IPS-15b (cell line): ENCODE measurements at regions not wholly inside any gene's neighbourhood (a gene's known extent, or its start where the extent isn't known, plus 50 kb on each side); places are given as distances from the start of the nearest gene placed in this dataset.
"Not testable (repeated sequence)": the region's sequence is repeated elsewhere in the genome, so short reads cannot be mapped to it uniquely, and the experiment has no call there.

Experiments
- H3K27me3 ChIP-seq: one replicate; pipeline ENCODE4 v1.6.1; 2013; ENCODE audit warnings: low read length; ENCODE audit not compliant: control insufficient read depth, insufficient read depth
- H3K36me3 ChIP-seq: one replicate; pipeline ENCODE4 v1.6.1; 2013; ENCODE audit warnings: low read length; ENCODE audit not compliant: control insufficient read depth, insufficient read depth
- H3K4me1 ChIP-seq: one replicate; pipeline ENCODE4 v1.6.1; 2013; ENCODE audit warnings: mild to moderate bottlenecking, low read length; ENCODE audit not compliant: control insufficient read depth, insufficient read depth
- H3K4me3 ChIP-seq: one replicate; pipeline ENCODE4 v1.5.1; 2013; ENCODE audit warnings: low read depth, low read length
- H3K9ac ChIP-seq: one replicate; pipeline ENCODE4 v1.6.1; 2013; ENCODE audit warnings: low read depth, mild to moderate bottlenecking, low read length
- H3K9me3 ChIP-seq: one replicate; pipeline ENCODE4 v1.6.1; 2013; ENCODE audit warnings: mild to moderate bottlenecking, low read length; ENCODE audit not compliant: control insufficient read depth, insufficient read depth

DNA sequence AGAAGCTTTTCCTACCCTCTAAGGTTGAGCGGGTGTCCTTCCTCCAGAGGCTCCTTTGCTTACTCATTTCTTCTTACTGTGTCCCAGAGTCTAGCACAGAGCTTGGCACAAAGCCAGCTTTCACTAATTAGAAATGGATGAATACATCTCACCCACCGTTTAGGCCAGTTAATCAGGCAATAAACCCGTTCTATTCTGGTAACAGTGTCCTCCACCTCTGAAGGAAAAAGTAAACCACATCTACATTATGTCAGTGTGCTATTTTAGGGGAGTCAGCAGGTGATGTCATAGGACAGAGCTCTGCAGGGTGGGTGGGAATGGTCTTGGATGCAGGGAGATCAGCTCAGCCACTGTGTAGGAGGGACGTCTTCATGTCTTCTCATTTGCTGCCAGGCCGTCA is 109.2 kb downstream of the OSTF1 start:
- no peaks in the 10 kb centered on the region for H3K36me3 ChIP-seq
- no peaks in the 10 kb centered on the region for H3K27me3 ChIP-seq
- H3K4me1 ChIP-seq: no peaks in the 10 kb centered on the region
- no peak overlapping the region for H3K4me3 ChIP-seq
- no peak overlapping the region for H3K9ac ChIP-seq
- no peaks in the 10 kb centered on the region for H3K9me3 ChIP-seq

DNA sequence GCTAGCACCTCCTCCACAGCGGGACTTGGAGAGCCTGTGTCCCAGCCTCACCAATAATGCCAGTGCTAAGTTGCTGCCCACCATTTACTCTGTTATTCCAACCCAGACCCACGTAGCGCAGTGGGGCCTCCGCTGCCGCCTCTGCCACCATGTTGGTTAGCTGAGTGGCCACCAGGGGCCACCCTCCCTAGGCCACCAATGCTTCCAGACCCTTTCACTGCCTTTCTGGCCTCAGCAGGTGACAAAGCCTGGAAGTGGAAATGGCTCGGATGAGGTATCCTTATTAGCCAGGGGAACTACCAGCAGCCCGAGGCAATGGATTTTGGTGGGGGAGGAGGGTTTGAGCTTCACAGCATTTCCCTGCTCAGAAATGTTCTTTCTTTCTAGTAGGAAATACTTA is 110.1 kb downstream of the OSTF1 start:
- H3K4me1 ChIP-seq: no peaks in the 10 kb centered on the region
- no peak overlapping the region for H3K4me3 ChIP-seq
- no peaks in the 10 kb centered on the region for H3K27me3 ChIP-seq
- no peaks in the 10 kb centered on the region for H3K9me3 ChIP-seq
- H3K9ac ChIP-seq: no peak overlapping the region
- no peaks in the 10 kb centered on the region for H3K36me3 ChIP-seq

DNA sequence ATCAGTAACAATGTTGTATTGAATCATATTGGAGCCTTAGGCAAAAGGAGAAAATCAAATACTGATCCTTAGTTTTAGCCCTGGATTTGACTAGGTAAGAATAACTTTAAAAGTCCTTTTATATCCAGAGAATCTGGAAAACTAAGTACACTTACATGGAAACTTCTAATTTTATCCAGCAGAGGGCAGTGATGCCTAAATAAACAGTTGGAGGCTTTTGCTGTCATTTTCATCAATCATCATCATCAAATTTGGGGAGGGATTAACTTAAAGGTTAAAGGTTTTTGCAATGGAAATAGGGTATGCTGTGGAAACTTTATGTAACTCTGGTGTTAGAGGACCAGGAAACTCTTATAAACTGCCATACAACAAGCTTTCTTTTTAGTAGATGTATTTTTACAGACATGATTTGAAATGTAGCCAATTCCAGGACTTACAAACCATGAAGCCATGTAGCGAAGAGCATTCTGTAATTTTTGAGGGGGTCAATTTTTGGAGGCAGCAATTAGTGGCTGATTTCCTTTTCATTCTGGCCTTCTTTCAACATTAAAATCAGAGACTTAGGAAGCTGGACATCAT is 112.7 kb downstream of the OSTF1 start:
- Histone ChIP-seq H3K4me1 (no peaks in the 10 kb centered on the region), H3K9ac (no peak overlapping the region), H3K4me3 (no peak overlapping the region), H3K36me3 (no peaks in the 10 kb centered on the region), H3K27me3 (no peaks in the 10 kb centered on the region), H3K9me3 (no peaks in the 10 kb centered on the region)

DNA sequence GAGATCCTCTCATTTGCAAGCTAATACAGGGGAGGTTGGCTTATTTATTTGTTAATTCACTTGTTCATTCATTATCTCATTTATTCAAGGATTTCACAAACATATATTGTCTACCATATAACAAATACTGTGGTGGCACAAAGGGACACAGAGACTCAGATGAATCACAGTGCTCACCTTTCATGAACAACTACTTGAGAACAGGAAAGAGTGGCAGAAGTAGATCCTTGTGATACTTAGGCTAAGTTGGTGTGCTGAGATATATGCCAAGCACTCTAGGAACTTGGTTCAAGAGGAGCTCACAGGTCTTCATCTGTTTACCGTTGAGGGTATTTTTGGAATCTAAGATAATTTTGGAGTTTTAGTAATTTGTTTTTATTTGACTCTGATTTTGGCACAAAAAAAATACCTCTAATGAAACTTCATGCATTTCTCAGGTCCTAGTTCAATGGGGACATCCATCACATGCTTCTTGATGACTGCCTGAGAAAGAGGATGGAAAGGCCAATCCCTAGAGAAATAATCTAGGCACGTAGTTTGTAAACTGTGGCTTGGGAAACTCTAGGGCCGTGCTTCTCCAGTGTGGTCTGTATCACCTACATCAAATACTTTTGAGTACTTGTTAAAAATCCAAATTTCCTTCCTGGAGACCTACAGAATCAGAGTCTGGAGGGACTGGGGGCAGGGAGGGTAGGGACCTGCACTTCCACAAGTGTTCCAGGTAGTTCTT is 113.3 kb downstream of the OSTF1 start:
- H3K4me3 ChIP-seq: no peak overlapping the region
- no peak overlapping the region for H3K9ac ChIP-seq
- H3K36me3 ChIP-seq: no peaks in the 10 kb centered on the region
- H3K4me1 ChIP-seq: no peaks in the 10 kb centered on the region
- H3K27me3 ChIP-seq: no peaks in the 10 kb centered on the region
- H3K9me3 ChIP-seq: no peaks in the 10 kb centered on the region

DNA sequence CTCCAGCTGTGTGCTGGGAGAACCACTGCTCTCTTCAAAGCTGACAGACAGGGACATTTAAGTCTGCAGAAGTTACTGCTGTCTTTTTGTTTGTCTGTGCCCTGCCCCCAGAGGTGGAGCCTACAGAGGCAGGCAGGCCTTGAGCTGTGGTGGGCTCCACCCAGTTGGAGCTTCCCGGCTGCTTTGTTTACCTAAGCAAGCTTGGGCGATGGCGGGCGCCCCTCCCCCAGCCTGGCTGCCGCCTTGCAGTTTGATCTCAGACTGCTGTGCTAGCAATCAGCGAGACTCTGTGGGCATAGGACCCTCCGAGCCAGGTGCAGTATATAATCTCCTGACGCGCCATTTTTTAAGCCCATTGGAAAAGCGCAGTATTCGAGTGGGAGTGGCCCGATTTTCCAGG is 119.7 kb downstream of the OSTF1 start:
- H3K4me3 ChIP-seq, H3K4me1 ChIP-seq, H3K9me3 ChIP-seq, H3K9ac ChIP-seq, H3K36me3 ChIP-seq, H3K27me3 ChIP-seq: not testable (repeated sequence)

DNA sequence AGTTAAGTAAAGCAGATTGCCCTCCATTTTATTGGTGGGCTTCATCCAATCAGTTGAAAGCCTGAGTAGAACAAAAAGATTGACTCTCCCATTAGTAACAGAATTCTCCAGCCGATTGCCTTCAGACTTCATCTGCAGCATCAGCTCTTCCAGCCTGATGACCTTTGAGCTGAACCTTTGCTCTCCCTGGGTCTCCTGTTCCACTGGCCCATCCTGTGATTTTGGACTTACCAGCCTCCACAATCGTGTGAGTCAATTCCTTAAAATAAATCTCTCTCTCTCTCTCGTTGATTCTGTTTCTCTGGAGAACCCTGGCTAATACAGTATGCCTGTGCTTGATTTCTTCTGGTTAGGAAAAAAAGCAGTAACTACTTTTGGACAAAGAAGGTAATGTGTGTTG is 121.9 kb downstream of the OSTF1 start:
- H3K36me3 ChIP-seq: no peaks in the 10 kb centered on the region
- no peak overlapping the region for H3K9ac ChIP-seq
- H3K4me1 ChIP-seq: no peaks in the 10 kb centered on the region
- H3K9me3 ChIP-seq: no peaks in the 10 kb centered on the region
- H3K27me3 ChIP-seq: no peaks in the 10 kb centered on the region
- no peak overlapping the region for H3K4me3 ChIP-seq

DNA sequence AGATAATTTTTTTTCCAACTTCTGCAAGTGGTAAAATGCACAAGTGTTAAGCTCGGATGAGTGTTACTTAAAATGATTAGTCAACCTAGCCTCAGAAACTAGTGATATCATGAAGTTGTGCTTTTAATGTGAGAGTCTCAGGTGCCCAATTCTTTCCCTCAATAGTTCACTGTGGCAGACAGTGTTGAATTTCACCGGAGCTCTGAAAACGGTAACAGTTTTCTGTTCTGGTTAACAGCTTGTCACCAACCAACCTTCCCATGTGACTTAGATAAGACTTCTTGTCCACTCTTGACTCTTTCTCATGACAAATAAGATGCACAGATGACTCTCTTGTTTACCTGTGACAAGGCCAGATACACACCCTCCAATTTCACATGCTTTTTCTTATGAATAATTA is 125.5 kb downstream of the OSTF1 start:
- no peak overlapping the region for H3K4me3 ChIP-seq
- no peaks in the 10 kb centered on the region for H3K4me1 ChIP-seq
- no peaks in the 10 kb centered on the region for H3K9me3 ChIP-seq
- H3K27me3 ChIP-seq: no peaks in the 10 kb centered on the region
- no peak overlapping the region for H3K9ac ChIP-seq
- no peaks in the 10 kb centered on the region for H3K36me3 ChIP-seq

DNA sequence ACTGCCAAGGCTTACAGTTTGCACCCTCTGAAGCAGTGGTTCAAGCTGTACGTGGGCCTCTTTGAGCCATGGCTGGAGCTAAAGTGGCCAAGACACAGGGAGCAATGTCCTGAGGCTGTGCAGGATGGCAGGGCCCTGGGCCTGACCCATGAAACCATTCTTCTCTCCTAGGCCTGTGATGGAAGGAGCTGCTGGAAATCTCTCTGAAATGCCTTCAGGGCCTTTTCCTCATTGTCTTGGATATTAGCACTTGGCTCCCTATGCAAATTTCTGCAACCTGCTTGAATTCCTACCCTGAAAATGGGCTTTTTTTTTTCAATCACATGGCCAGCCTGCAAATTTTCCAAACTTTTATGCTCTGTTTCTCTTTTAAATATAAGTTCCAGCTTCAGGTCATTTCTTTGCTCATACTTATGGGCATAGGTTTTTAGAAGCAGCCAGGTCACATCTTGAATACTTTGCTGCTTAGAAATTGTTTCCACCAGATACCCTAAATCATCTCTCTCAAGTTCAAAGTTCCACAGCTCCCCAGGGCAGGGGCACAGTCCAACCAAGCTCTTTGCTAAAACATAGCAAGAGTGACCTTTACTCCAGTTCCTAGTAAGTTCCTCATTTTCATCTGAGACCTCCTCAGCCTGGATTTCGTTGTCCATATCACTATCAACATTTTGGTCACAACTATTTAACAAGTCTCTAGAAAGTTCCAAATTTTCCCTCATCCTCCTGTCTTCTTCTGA is 138.3 kb downstream of the OSTF1 start:
- Histone ChIP-seq H3K9ac (no peak overlapping the region), H3K36me3 (no peaks in the 10 kb centered on the region), H3K27me3 (no peaks in the 10 kb centered on the region), H3K4me1 (no peaks in the 10 kb centered on the region), H3K9me3 (peaks cover 4% of the 10 kb centered on the region), H3K4me3 (no peak overlapping the region)

DNA sequence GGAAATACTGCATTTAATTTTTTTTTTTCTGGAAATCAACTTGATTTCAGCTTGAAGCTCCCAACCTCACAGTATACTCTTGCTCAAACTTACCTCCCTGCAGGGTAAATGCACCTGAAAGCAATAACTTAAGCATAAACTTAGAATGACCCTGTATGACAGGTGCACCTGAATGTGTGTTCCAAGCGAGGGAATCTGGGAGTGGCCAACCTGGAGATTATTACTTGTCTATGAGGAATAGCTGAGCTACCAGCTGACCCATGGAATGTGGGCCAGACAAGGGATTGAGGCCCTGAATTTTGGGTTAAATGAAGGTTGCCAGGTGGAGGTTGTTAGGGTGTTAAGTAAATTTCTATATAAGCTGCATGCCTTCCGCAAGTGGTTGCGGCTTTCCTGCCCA is 140.6 kb downstream of the OSTF1 start:
- no peak overlapping the region for H3K9ac ChIP-seq
- no peaks in the 10 kb centered on the region for H3K4me1 ChIP-seq
- no peaks in the 10 kb centered on the region for H3K27me3 ChIP-seq
- H3K9me3 ChIP-seq: peaks cover 4% of the 10 kb centered on the region
- H3K4me3 ChIP-seq: no peak overlapping the region
- no peaks in the 10 kb centered on the region for H3K36me3 ChIP-seq

DNA sequence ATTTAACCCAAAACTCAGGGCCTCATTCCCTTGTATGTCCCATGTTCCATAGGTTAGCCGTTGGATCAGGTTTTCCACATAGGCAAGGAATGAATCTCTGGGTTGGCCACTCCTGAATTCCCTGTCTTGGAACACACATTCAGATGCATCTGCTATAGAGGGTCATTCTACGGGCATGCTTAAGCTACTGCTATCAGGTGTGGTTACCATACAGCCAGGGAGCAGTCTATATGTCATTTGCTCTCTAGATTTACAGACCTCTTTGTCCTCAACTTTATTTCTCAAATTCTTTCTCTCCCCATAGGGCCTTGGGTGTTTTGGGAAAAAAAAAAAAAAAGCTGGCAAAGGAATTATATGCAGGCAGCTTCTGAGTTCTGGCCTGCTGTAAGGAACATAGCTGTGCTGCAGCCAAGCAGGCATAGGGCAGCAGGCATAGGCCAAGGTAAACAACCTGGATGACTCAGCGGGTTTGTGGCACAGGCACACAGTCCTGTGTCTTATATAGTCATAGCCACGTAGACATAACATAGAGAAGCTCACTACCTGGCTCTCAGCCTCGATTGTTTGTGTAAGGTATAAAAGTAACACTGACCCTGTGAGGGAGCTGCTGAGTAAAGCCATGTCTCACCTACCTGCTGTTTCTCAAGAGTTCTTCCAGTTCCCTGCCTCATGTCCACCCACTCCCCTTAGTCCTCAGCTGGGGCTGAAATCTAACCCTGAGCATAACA is 141.5 kb downstream of the OSTF1 start:
- Histone ChIP-seq H3K27me3 (no peaks in the 10 kb centered on the region), H3K4me1 (no peaks in the 10 kb centered on the region), H3K36me3 (no peaks in the 10 kb centered on the region), H3K9ac (no peak overlapping the region), H3K4me3 (no peak overlapping the region), H3K9me3 (peaks cover 4% of the 10 kb centered on the region)

DNA sequence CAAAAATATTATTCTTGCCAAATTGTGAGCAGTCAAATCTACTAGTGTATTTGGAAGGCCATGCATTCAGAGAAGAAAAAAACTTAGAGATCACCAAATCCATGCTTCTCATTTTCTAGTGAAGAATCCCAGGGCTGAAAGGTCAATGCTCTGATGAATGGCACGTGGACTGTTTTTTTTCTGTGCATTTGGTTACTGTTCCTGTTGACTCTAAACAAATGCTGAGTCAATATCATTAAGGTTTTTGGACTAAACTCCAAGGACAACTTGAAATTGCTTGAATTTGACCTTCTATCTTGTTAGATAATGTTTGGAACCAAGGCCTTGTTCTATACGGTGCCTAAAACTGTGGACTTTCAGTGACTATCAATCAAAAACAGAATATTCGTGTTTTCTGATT is 142.2 kb downstream of the OSTF1 start:
- Histone ChIP-seq H3K4me3 (no peak overlapping the region), H3K36me3 (no peaks in the 10 kb centered on the region), H3K4me1 (no peaks in the 10 kb centered on the region), H3K9ac (no peak overlapping the region), H3K27me3 (no peaks in the 10 kb centered on the region), H3K9me3 (peaks cover 9% of the 10 kb centered on the region)
